ENCODE measurements at regions not wholly inside any gene's neighbourhood (a gene's known extent, or its start where the extent isn't known, plus 50 kb on each side); places are given as distances from the start of the nearest gene placed in this dataset.
"Not testable (repeated sequence)": the region's sequence is repeated elsewhere in the genome, so short reads cannot be mapped to it uniquely, and the experiment has no call there.

GRCh38 chrX:65331371-65331770, 203.2 kb downstream of the LAS1L start:
- Histone ChIP-seq H3K27ac (ENCODE audit: low read length) (no peak overlapping the region), H3K27me3 (ENCODE audit: insufficient read depth, low read depth, low read length) (no peaks in the 10 kb centered on the region), H2AFZ (ENCODE audit: low read depth, low read length) (no peak overlapping the region), H3F3A (ENCODE audit: insufficient read depth, low read length, poor library complexity, severe bottlenecking) (no peaks in the 10 kb centered on the region), H3K9ac (ENCODE audit: low read length) (no peak overlapping the region), H3K4me3 (ENCODE audit: low read length) (no peak overlapping the region), H3K9me3 (ENCODE audit: low read length) (no peaks in the 10 kb centered on the region), H3K9me2 (ENCODE audit: insufficient read depth, low read length) (no peaks in the 10 kb centered on the region), H3K4me2 (ENCODE audit: low read length) (no peak overlapping the region), H3K36me3 (ENCODE audit: insufficient read depth, low read length) (no peaks in the 10 kb centered on the region), H3K79me2 (replicated peaks; ENCODE audit: insufficient read depth, low read length) (no peaks in the 10 kb centered on the region), H4K20me1 (ENCODE audit: insufficient read depth) (no peaks in the 10 kb centered on the region)
- TF ChIP-seq REST (IDR thresholded peaks at IDR 0.05; ENCODE audit: borderline replicate concordance) (no peak), EZH2 (IDR thresholded peaks at IDR 0.05; ENCODE audit: borderline replicate concordance, insufficient read depth, low read length, poor library complexity, severe bottlenecking) (no peak), MXI1 (conservative IDR thresholded peaks at IDR 0.05; ENCODE audit: poor library complexity, severe bottlenecking) (no peak), RAD21 (conservative IDR thresholded peaks at IDR 0.05) (no peak), TAF1 (IDR thresholded peaks at IDR 0.05; ENCODE audit: low read depth) (no peak), CTCF (IDR thresholded peaks at IDR 0.05; ENCODE audit: poor library complexity, severe bottlenecking) (no peak), EP300 (conservative IDR thresholded peaks at IDR 0.05; ENCODE audit: poor library complexity, severe bottlenecking) (no peak), POLR2AphosphoS5 (IDR thresholded peaks at IDR 0.05) (no peak), SMC3 (conservative IDR thresholded peaks at IDR 0.05; ENCODE audit: poor library complexity) (no peak)

- H3K9ac ChIP-seq (ENCODE audit: low read length) = no peak overlapping the region
- no peak overlapping the region for H3K4me2 ChIP-seq (ENCODE audit: low read length)
- no peaks in the 10 kb centered on the region for H3K27me3 ChIP-seq (ENCODE audit: insufficient read depth, low read depth, low read length)
- H3K27ac ChIP-seq (ENCODE audit: low read length) = no peak overlapping the region
- no peaks in the 10 kb centered on the region for H3K36me3 ChIP-seq (ENCODE audit: insufficient read depth, low read length)
- TF ChIP-seq POLR2AphosphoS5 (IDR thresholded peaks at IDR 0.05) (no peak), CTCF (IDR thresholded peaks at IDR 0.05; ENCODE audit: poor library complexity, severe bottlenecking) (no peak), MXI1 (conservative IDR thresholded peaks at IDR 0.05; ENCODE audit: poor library complexity, severe bottlenecking) (no peak), REST (IDR thresholded peaks at IDR 0.05; ENCODE audit: borderline replicate concordance) (no peak), EP300 (conservative IDR thresholded peaks at IDR 0.05; ENCODE audit: poor library complexity, severe bottlenecking) (no peak), TAF1 (IDR thresholded peaks at IDR 0.05; ENCODE audit: low read depth) (no peak), EZH2 (IDR thresholded peaks at IDR 0.05; ENCODE audit: borderline replicate concordance, insufficient read depth, low read length, poor library complexity, severe bottlenecking) (no peak), RAD21 (conservative IDR thresholded peaks at IDR 0.05) (no peak), SMC3 (conservative IDR thresholded peaks at IDR 0.05; ENCODE audit: poor library complexity) (no peak)
- H2AFZ ChIP-seq (ENCODE audit: low read depth, low read length) = no peak overlapping the region
- no peak overlapping the region for H3K4me3 ChIP-seq (ENCODE audit: low read length)
- H3K79me2 ChIP-seq (replicated peaks; ENCODE audit: insufficient read depth, low read length) = no peaks in the 10 kb centered on the region
- no peaks in the 10 kb centered on the region for H3K9me3 ChIP-seq (ENCODE audit: low read length)
- H3F3A ChIP-seq (ENCODE audit: insufficient read depth, low read length, poor library complexity, severe bottlenecking) = no peaks in the 10 kb centered on the region
- no peaks in the 10 kb centered on the region for H4K20me1 ChIP-seq (ENCODE audit: insufficient read depth)
- H3K9me2 ChIP-seq (ENCODE audit: insufficient read depth, low read length) = no peaks in the 10 kb centered on the region
Measured at GRCh38 chrX:65300104-65300809, 234.3 kb downstream of the LAS1L start.

- H3K4me2 ChIP-seq (ENCODE audit: low read length); H3K4me3 ChIP-seq (ENCODE audit: low read length): not testable (repeated sequence)
Measured at GRCh38 chrX:65282905-65283304, 251.7 kb downstream of the LAS1L start.

More at GRCh38 chrX:65282905-65283304, 251.7 kb downstream of the LAS1L start:
- H3K9ac ChIP-seq (ENCODE audit: low read length); H3K27me3 ChIP-seq (ENCODE audit: insufficient read depth, low read depth, low read length); H3K36me3 ChIP-seq (ENCODE audit: insufficient read depth, low read length); H3K9me2 ChIP-seq (ENCODE audit: insufficient read depth, low read length); H2AFZ ChIP-seq (ENCODE audit: low read depth, low read length); H3K27ac ChIP-seq (ENCODE audit: low read length); H3F3A ChIP-seq (ENCODE audit: insufficient read depth, low read length, poor library complexity, severe bottlenecking); H3K79me2 ChIP-seq (replicated peaks; ENCODE audit: insufficient read depth, low read length); H3K9me3 ChIP-seq (ENCODE audit: low read length); H4K20me1 ChIP-seq (ENCODE audit: insufficient read depth): not testable (repeated sequence)

Data from neural cell (in vitro differentiated cells).